Colonic mucosa (tissue), 4 donors: ENCODE measurements at regions not wholly inside any gene's neighbourhood (a gene's known extent, or its start where the extent isn't known, plus 50 kb on each side); places are given as distances from the start of the nearest gene placed in this dataset.

ENCODE experiments used
- DNase-seq: peaks from one replicate; pipeline ENCODE4 v3.0.0-alpha.2; 2020
- H3K27ac ChIP-seq: fragments of 200-600 bp; one replicate; pipeline ENCODE4 v1.8.0; 2021
- H3K27me3 ChIP-seq: fragments of 200-600 bp; one replicate; pipeline ENCODE4 v1.8.0; 2021
- H3K36me3 ChIP-seq: fragments of 200-600 bp; one replicate; pipeline ENCODE4 v1.8.0; 2021
- H3K4me1 ChIP-seq: fragments of 200-600 bp; one replicate; pipeline ENCODE4 v1.8.0; 2021; ENCODE audit warnings: mild to moderate bottlenecking
- H3K4me3 ChIP-seq: fragments of 200-600 bp; one replicate; pipeline ENCODE4 v1.8.0; 2021
- H3K9ac ChIP-seq, 2 donors: one replicate each; pipeline ENCODE4 v1.7.0; 2013; ENCODE audit warnings: control low read depth in 2 of 2, low read depth in 2 of 2, low read length in 2 of 2
- H3K9me3 ChIP-seq: fragments of 200-600 bp; one replicate; pipeline ENCODE4 v1.8.0; 2021
- CTCF ChIP-seq: fragments of 200-600 bp; IDR thresholded peaks from one replicate; pipeline ENCODE4 v1.8.0; 2022; ENCODE audit warnings: antibody characterized with exemption, mild to moderate bottlenecking
- intact Hi-C: fragments of 100-400 bp; cut with DNase I; formaldehyde crosslinking; loops from one replicate; pipeline ENCODE4 v1.14.1; 2022
- donor health status: healthy.
- donor health status: DM: no; HTN: no; CAD: no.
- donor health status: DM: no; HTN: no; CAD: no.

GRCh38 chr13:90436697-90437096, 910.8 kb upstream of the MIR17HG start:
- no peaks in the 10 kb centered on the region for H3K4me1 ChIP-seq
- intact Hi-C loops, result no loop called here
- H3K27me3 ChIP-seq, result no peaks in the 10 kb centered on the region
- no peak overlapping the region for H3K27ac ChIP-seq
- no peak overlapping the region for H3K4me3 ChIP-seq
- TF ChIP-seq CTCF, result no peak
- H3K9me3 ChIP-seq, result no peaks in the 10 kb centered on the region
- H3K36me3 ChIP-seq, result no peaks in the 10 kb centered on the region
- no peak overlapping the region for H3K9ac ChIP-seq
- no peak for DNase-seq

GRCh38 chr13:90438576-90438975, 908.9 kb upstream of the MIR17HG start:
- intact Hi-C loops, result no loop called here
- no peak for TF ChIP-seq CTCF
- Histone ChIP-seq H3K36me3 (no peaks in the 10 kb centered on the region), H3K9me3 (no peaks in the 10 kb centered on the region), H3K4me1 (no peaks in the 10 kb centered on the region), H3K4me3 (no peak overlapping the region), H3K27me3 (no peaks in the 10 kb centered on the region), H3K27ac (no peak overlapping the region), H3K9ac (no peak overlapping the region)
- no peak for DNase-seq

GRCh38 chr13:90443268-90443667, 904.2 kb upstream of the MIR17HG start:
- H3K4me3 ChIP-seq, result no peak overlapping the region
- no peaks in the 10 kb centered on the region for H3K4me1 ChIP-seq
- H3K9ac ChIP-seq, result no peak overlapping the region
- H3K36me3 ChIP-seq, result no peaks in the 10 kb centered on the region
- H3K27me3 ChIP-seq, result no peaks in the 10 kb centered on the region
- TF ChIP-seq CTCF, result no peak
- intact Hi-C loops, result no loop called here
- H3K9me3 ChIP-seq, result no peaks in the 10 kb centered on the region
- no peak overlapping the region for H3K27ac ChIP-seq
- no peak for DNase-seq

- Histone ChIP-seq H3K4me1 (no peaks in the 10 kb centered on the region), H3K27ac (no peak overlapping the region), H3K9me3 (no peaks in the 10 kb centered on the region), H3K36me3 (no peaks in the 10 kb centered on the region), H3K27me3 (no peaks in the 10 kb centered on the region), H3K4me3 (no peak overlapping the region), H3K9ac (no peak overlapping the region)
- no peak for DNase-seq
- no peak for TF ChIP-seq CTCF
- intact Hi-C loops, result no loop called here
Observed at GRCh38 chr13:90444232-90444631, 903.3 kb upstream of the MIR17HG start.

GRCh38 chr13:90445179-90445578, 902.3 kb upstream of the MIR17HG start:
- H3K27me3 ChIP-seq, result no peaks in the 10 kb centered on the region
- no peak overlapping the region for H3K27ac ChIP-seq
- no peak for DNase-seq
- no peaks in the 10 kb centered on the region for H3K4me1 ChIP-seq
- TF ChIP-seq CTCF, result no peak
- no peak overlapping the region for H3K9ac ChIP-seq
- H3K9me3 ChIP-seq, result no peaks in the 10 kb centered on the region
- no peak overlapping the region for H3K4me3 ChIP-seq
- intact Hi-C loops, result no loop called here
- no peaks in the 10 kb centered on the region for H3K36me3 ChIP-seq
